Vagina (tissue), 2 donors: ENCODE measurements at regions not wholly inside any gene's neighbourhood (a gene's known extent, or its start where the extent isn't known, plus 50 kb on each side); places are given as distances from the start of the nearest gene placed in this dataset.

Experiments used
- DNase-seq, 2 donors: peaks; one replicate each; pipeline ENCODE4 v3.0.0-alpha.2; 2017; ENCODE audit errors: extremely low spot score in 2 of 2
- H3K27ac ChIP-seq: fragments of 200-600 bp; sonication (generic); one replicate; pipeline ENCODE4 v1.5.1; 2019
- H3K27me3 ChIP-seq: fragments of 200-600 bp; sonication (generic); one replicate; pipeline ENCODE4 v1.5.1; 2019
- H3K36me3 ChIP-seq, 2 donors: fragments of 200-600 bp; sonication (generic); one replicate each; pipeline ENCODE4 v1.5.1; 2017 to 2019
- H3K4me1 ChIP-seq: fragments of 200-600 bp; sonication (generic); one replicate; pipeline ENCODE4 v1.5.1; 2019
- H3K4me3 ChIP-seq, 2 donors: fragments of 200-600 bp; sonication (generic); 1 replicate in 1 of 2; 2 replicates in 1 of 2; pipeline ENCODE4 v1.5.1; 2016 to 2019
- H3K9me3 ChIP-seq: fragments of 200-600 bp; sonication (generic); one replicate; pipeline ENCODE4 v1.5.1; 2019
- POLR2A ChIP-seq, 2 donors: fragments of 450-650 bp; IDR thresholded peaks; one replicate each; pipeline ENCODE4 v1.6.1; 2017; ENCODE audit warnings: antibody characterized with exemption in 2 of 2, mild to moderate bottlenecking in 2 of 2, moderate library complexity in 2 of 2
- POLR2AphosphoS5 ChIP-seq, 2 donors: sonication (generic); formaldehyde crosslinking; IDR thresholded peaks; one replicate each; pipeline ENCODE4 v1.9.0; 2017; ENCODE audit warnings: antibody characterized with exemption in 2 of 2, mild to moderate bottlenecking in 2 of 2, low read depth in 1 of 2; ENCODE audit not compliant: insufficient read depth in 1 of 2
- intact Hi-C: fragments of 100-400 bp; cut with DNase I; formaldehyde crosslinking; loops from one replicate; pipeline ENCODE4 v1.15.1; 2023
- TF ChIP-seq, protein P1 (sequence below), 3 experiments: fragments of 450-650 bp in 2 of 3; fragments of 200-600 bp in 1 of 3; sonication (generic) in 1 of 3; IDR thresholded peaks; one replicate each; pipeline ENCODE4 v1.5.1; 2017 to 2019; ENCODE audit warnings: antibody characterized with exemption in 3 of 3, mild to moderate bottlenecking in 2 of 3, moderate library complexity in 2 of 3

GRCh38 chr9:30197954-30198353, 2186.5 kb upstream of the ACO1 start:
- Histone ChIP-seq H3K9me3 (no peaks in the 10 kb centered on the region), H3K4me3 (no peak overlapping the region), H3K36me3 (no peaks in the 10 kb centered on the region), H3K27ac (no peak overlapping the region), H3K27me3 (no peaks in the 10 kb centered on the region), H3K4me1 (no peaks in the 10 kb centered on the region)
- TF ChIP-seq, protein P1, sequence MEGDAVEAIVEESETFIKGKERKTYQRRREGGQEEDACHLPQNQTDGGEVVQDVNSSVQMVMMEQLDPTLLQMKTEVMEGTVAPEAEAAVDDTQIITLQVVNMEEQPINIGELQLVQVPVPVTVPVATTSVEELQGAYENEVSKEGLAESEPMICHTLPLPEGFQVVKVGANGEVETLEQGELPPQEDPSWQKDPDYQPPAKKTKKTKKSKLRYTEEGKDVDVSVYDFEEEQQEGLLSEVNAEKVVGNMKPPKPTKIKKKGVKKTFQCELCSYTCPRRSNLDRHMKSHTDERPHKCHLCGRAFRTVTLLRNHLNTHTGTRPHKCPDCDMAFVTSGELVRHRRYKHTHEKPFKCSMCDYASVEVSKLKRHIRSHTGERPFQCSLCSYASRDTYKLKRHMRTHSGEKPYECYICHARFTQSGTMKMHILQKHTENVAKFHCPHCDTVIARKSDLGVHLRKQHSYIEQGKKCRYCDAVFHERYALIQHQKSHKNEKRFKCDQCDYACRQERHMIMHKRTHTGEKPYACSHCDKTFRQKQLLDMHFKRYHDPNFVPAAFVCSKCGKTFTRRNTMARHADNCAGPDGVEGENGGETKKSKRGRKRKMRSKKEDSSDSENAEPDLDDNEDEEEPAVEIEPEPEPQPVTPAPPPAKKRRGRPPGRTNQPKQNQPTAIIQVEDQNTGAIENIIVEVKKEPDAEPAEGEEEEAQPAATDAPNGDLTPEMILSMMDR (IDR thresholded peaks at IDR 0.05): no peak
- no peak for TF ChIP-seq POLR2AphosphoS5 (IDR thresholded peaks at IDR 0.05; ENCODE audit: insufficient read depth in 1 of 2, low read depth in 1 of 2)
- no peak for TF ChIP-seq POLR2A (IDR thresholded peaks at IDR 0.05)
- DNase-seq: no peak
- intact Hi-C loops: no loop called here

GRCh38 chr9:30198463-30199309, 2185.8 kb upstream of the ACO1 start:
- no peak for DNase-seq
- TF ChIP-seq POLR2A (IDR thresholded peaks at IDR 0.05) (no peak), POLR2AphosphoS5 (IDR thresholded peaks at IDR 0.05; ENCODE audit: insufficient read depth in 1 of 2, low read depth in 1 of 2) (no peak)
- TF ChIP-seq, protein P1 (IDR thresholded peaks at IDR 0.05): no peak
- H3K27me3 ChIP-seq: no peaks in the 10 kb centered on the region
- no peaks in the 10 kb centered on the region for H3K9me3 ChIP-seq
- H3K27ac ChIP-seq: no peak overlapping the region
- H3K4me3 ChIP-seq: no peak overlapping the region
- H3K4me1 ChIP-seq: no peaks in the 10 kb centered on the region
- no peaks in the 10 kb centered on the region for H3K36me3 ChIP-seq
- intact Hi-C loops: no loop called here

DNA sequence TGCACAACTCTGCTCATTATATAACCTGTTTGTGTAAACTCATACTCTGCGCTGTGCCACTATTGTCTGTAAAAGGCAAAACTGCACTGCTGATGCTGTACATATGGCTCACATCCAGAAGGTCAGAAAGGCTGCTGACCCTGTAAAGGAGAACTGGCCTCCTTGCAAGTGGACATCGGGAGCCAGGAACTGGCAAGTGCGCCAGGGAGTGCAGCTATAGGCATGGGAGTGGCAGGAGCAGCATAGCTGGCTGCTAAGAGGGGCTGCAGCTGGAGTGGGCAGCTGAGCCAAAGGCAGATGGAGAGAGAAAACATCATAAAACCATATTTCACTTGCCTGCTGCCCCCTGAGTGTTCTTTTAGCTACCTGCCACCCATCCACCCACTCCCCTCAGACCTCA, 2183.4 kb upstream of the ACO1 start:
- H3K27me3 ChIP-seq: no peaks in the 10 kb centered on the region
- no peaks in the 10 kb centered on the region for H3K4me1 ChIP-seq
- no peaks in the 10 kb centered on the region for H3K36me3 ChIP-seq
- TF ChIP-seq, protein P1 (IDR thresholded peaks at IDR 0.05): no peak
- TF ChIP-seq POLR2AphosphoS5 (IDR thresholded peaks at IDR 0.05; ENCODE audit: insufficient read depth in 1 of 2, low read depth in 1 of 2) (no peak), POLR2A (IDR thresholded peaks at IDR 0.05) (no peak)
- intact Hi-C loops: no loop called here
- no peaks in the 10 kb centered on the region for H3K9me3 ChIP-seq
- no peak overlapping the region for H3K4me3 ChIP-seq
- no peak for DNase-seq
- H3K27ac ChIP-seq: no peak overlapping the region

- Histone ChIP-seq H3K4me3 (no peak overlapping the region), H3K27ac (no peak overlapping the region), H3K4me1 (no peaks in the 10 kb centered on the region), H3K9me3 (no peaks in the 10 kb centered on the region), H3K36me3 (no peaks in the 10 kb centered on the region), H3K27me3 (no peaks in the 10 kb centered on the region)
- intact Hi-C loops: no loop called here
- TF ChIP-seq POLR2AphosphoS5 (IDR thresholded peaks at IDR 0.05; ENCODE audit: insufficient read depth in 1 of 2, low read depth in 1 of 2): no peak
- TF ChIP-seq, protein P1 (IDR thresholded peaks at IDR 0.05): no peak
- no peak for DNase-seq
Measured at GRCh38 chr9:30235068-30235467, 2149.4 kb upstream of the ACO1 start.

DNA sequence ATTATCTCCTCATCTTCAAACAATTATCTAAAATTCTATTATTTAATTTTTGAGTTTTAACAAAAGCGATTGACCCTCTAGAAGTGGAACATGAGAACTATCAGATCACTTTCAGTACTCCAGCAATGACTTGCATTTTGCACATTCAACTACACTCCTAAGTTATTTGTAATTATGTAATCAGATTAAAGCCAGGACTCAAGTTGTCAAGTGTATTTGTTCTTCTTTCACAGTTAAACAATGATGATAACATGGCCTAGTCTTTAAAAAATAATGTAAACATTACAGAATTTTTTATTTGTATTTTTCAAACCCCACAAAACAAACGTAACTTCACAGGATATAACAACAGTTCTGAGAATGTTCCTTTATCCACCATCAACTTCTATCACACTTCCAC, 2148.9 kb upstream of the ACO1 start:
- Histone ChIP-seq H3K27ac (no peak overlapping the region), H3K4me1 (no peaks in the 10 kb centered on the region), H3K36me3 (no peaks in the 10 kb centered on the region), H3K27me3 (no peaks in the 10 kb centered on the region), H3K4me3 (no peak overlapping the region), H3K9me3 (no peaks in the 10 kb centered on the region)
- TF ChIP-seq POLR2AphosphoS5 (IDR thresholded peaks at IDR 0.05; ENCODE audit: insufficient read depth in 1 of 2, low read depth in 1 of 2): no peak
- no peak for TF ChIP-seq POLR2A (IDR thresholded peaks at IDR 0.05)
- TF ChIP-seq, protein P1 (IDR thresholded peaks at IDR 0.05): no peak
- intact Hi-C loops: no loop called here
- no peak for DNase-seq
